GM15510 (cell line): ENCODE measurements at regions not wholly inside any gene's neighbourhood (a gene's known extent, or its start where the extent isn't known, plus 50 kb on each side); places are given as distances from the start of the nearest gene placed in this dataset.

Experiments used
- POLR2A ChIP-seq: IDR thresholded peaks from 3 replicates; pipeline ENCODE4 v1.6.1; 2011; ENCODE audit warnings: borderline replicate concordance; ENCODE audit not compliant: insufficient read length; ENCODE audit errors: extremely low read depth

DNA sequence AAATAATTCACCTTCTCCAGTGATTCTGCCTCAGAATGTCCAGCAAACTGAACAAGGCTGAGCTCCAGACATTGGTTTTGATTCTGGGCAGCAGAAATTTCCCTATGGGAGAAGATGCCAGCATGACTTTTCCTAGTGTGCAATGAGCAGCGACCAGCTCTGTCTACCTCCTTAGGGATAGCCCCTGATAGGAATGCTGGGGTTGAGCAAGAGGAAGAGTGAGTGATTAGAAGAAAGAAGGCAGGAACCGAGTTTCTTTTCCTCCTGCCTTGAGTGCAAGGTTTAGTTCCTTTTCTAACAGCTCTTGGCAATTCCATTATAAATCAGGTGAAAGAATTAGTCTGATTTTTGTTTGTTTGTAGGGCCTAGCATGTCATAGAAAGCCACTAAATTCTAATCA is 379.0 kb downstream of the DAD1 start:
- no peak for TF ChIP-seq POLR2A

GRCh38 chr14:22203036-22203435 is 386.0 kb downstream of the DAD1 start:
- no peak for TF ChIP-seq POLR2A

DNA sequence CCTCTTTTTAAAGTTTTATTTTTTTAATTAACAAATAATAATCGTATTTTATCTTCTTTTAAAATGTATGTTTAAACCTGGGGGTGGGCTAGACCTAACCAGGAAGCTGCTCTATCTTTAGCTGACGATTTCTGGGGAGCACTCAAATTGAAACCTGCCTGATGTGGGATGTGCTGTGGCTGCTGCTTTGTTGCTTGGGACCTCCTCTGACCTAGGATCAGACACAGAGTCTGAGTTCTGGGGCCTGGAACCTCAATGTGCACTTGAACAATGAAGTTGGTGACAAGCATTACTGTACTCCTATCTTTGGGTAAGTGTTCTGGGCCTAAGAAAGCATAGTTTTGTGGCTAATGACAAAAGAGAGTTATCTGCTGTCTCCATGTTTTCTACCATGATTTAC is 386.7 kb downstream of the DAD1 start:
- TF ChIP-seq POLR2A: no peak

DNA sequence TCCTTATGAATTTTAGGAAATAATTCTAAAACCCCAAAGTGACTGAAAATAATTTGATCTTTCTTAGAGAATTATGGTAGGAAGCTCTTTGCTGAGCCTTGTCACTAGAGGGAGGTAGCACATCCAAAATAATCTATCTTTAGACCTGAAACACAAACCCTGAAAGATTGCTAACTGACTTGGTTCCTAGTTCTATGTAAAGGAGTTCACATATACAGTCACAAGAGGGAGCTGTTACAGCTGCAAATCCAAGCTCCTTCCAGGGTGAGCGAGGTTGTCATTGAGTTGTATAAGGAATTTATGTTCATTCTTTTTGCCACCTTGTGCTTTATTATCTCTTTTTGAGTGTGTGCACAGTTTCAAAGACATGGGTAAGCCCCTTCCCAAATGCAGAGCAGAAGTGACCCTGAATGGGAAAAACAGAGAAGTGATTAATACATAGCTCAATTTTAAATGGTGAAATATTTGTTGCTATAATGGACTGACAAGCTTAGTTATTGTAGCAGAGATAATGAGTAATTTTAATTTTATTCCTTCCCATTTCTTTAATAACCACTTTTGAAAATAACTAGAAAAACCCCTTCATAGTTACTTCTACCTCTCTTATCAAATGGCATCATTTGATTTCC is 387.9 kb downstream of the DAD1 start:
- TF ChIP-seq POLR2A: no peak

GRCh38 chr14:22194664-22195063 is 394.4 kb downstream of the DAD1 start:
- no peak for TF ChIP-seq POLR2A

- TF ChIP-seq POLR2A: no peak
Measured at GRCh38 chr14:22190411-22191191, 398.4 kb downstream of the DAD1 start.

GRCh38 chr14:22189881-22190280 is 399.1 kb downstream of the DAD1 start:
- no peak for TF ChIP-seq POLR2A

GRCh38 chr14:22188318-22188717 is 400.7 kb downstream of the DAD1 start:
- TF ChIP-seq POLR2A: no peak

- TF ChIP-seq POLR2A: no peak
Measured at GRCh38 chr14:22185789-22186188, 403.2 kb downstream of the DAD1 start.

- TF ChIP-seq POLR2A: no peak
Measured at GRCh38 chr14:22185191-22185590, 403.8 kb downstream of the DAD1 start.

- no peak for TF ChIP-seq POLR2A
Measured at GRCh38 chr14:22184830-22185168, 404.2 kb downstream of the DAD1 start.

DNA sequence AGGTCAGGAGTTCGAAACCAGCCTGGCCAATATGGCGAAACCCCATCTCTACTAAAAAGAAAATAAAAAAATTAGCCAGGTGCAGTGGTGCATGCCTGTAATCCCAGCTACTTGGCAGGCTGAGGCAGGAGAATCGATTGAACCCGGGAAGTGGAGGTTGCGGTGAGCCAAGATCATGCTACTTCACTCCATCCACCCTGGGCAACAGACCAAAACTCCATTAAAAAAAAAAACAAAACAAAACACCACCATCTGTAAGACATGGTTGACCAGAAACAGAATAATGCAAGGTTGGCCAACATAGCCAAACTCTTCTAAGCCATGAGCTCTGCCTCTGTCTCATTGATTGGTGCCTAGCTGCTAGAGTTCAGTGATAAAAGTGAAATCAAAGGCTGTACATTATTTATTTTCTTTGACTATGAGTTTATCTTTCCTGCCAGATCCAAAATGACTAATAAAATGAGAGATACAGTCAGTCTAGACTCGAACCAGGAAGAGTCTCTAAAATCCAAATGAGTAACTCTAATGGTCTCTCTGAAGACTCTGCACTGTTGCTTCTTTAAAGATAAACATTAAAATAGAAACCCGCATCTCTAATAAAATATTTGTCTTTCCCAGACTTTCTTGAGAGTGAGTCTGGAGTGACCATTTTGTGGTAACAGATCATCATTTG is 404.7 kb downstream of the DAD1 start:
- TF ChIP-seq POLR2A: no peak

DNA sequence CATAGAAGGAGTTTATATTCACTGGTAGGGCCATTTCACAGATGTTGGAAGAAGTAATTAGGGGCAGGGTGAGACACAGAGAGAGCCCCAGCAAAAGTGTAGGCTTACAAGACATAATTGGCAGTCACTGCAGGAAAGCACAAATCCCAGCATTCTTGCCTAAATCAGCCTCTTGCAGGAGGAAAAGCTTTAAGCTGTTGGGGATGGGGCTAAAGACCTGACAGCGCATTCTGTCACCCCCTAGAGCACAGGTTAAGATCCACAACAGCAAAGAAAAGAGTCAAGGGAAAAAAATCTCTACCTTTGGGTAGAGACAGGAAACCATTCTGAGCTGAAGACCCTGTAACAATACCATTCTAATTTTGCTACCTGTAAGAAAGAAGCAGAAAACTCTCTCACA is 409.0 kb downstream of the DAD1 start:
- no peak for TF ChIP-seq POLR2A

- no peak for TF ChIP-seq POLR2A
Measured at GRCh38 chr14:22179190-22179589, 409.8 kb downstream of the DAD1 start.

- TF ChIP-seq POLR2A: no peak
Measured at GRCh38 chr14:22178333-22178839, 410.6 kb downstream of the DAD1 start.

DNA sequence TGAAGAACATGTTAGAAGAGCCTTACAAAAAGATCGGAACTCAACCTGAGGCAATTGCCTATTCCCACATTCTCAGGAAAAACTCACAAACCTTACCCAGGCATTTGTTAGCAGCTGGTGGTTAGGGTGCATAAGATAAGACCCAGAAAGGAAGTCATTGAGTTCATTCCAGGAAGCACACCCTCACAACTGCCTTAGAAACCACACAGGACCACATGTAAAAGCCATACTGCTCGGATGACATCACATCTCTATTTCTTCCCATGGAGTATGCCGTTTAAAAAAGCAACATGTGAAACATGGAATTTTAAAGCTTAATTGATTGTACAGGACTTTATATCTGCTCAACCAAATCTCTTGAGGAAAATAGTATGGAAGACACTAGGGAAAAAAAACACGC is 411.2 kb downstream of the DAD1 start:
- no peak for TF ChIP-seq POLR2A

DNA sequence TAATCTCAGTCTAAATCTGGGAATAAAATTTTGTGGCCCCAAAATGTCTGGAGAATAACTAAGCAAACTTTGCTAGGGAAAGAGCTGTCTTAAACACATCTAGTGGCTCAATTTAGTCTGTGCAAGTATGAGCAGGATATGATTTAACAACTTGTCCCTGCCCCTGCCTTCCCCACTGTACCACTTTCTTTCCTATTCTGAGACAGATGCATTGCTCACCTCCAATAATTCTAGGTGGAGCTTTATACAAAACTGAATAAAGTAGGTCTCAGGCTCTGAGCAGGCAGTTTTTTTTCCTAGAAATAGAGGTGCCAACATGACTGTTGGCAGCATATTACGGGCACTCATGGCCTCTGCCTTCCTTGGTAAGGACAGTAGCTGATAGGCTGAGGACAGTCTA is 412.1 kb downstream of the DAD1 start:
- TF ChIP-seq POLR2A: no peak
